HK-2 (cell line): ENCODE measurements at regions not wholly inside any gene's neighbourhood (a gene's known extent, or its start where the extent isn't known, plus 50 kb on each side); places are given as distances from the start of the nearest gene placed in this dataset.
"Not testable (repeated sequence)": the region's sequence is repeated elsewhere in the genome, so short reads cannot be mapped to it uniquely, and the experiment has no call there.

Experiments
- DNase-seq: peaks from one replicate; pipeline ENCODE4 v3.0.0-alpha.2; 2018; ENCODE audit not compliant: unreplicated experiment

- DNase-seq: no peak
These were observed 231.9 kb upstream of the ISX start for GRCh38 chr22:34834059-34834458.

GRCh38 chr22:34834541-34834940, 231.4 kb upstream of the ISX start:
- DNase-seq: not testable (repeated sequence)

GRCh38 chr22:34841331-34841771, 224.6 kb upstream of the ISX start:
- DNase-seq: no peak

- no peak for DNase-seq
These were observed 224.0 kb upstream of the ISX start for GRCh38 chr22:34841911-34842310.

GRCh38 chr22:34842630-34843029, 223.3 kb upstream of the ISX start:
- no peak for DNase-seq

GRCh38 chr22:34843743-34844142, 222.2 kb upstream of the ISX start:
- not testable (repeated sequence) for DNase-seq

GRCh38 chr22:34845391-34845790, 220.6 kb upstream of the ISX start:
- no peak for DNase-seq

GRCh38 chr22:34847072-34847471, 218.9 kb upstream of the ISX start:
- DNase-seq: no peak

- DNase-seq: no peak
These were observed 216.0 kb upstream of the ISX start for GRCh38 chr22:34849965-34850364.

- DNase-seq: no peak
These were observed 213.9 kb upstream of the ISX start for GRCh38 chr22:34851918-34852662.

- no peak for DNase-seq
These were observed 210.5 kb upstream of the ISX start for GRCh38 chr22:34855471-34855870.

- DNase-seq: no peak
These were observed 207.9 kb upstream of the ISX start for GRCh38 chr22:34858066-34858465.

- no peak for DNase-seq
These were observed 204.2 kb upstream of the ISX start for GRCh38 chr22:34861787-34862186.

- no peak for DNase-seq
These were observed 199.9 kb upstream of the ISX start for GRCh38 chr22:34866081-34866480.

GRCh38 chr22:34866495-34867131, 199.3 kb upstream of the ISX start:
- DNase-seq: no peak

GRCh38 chr22:34877506-34877905, 188.5 kb upstream of the ISX start:
- DNase-seq: no peak

- no peak for DNase-seq
These were observed 187.8 kb upstream of the ISX start for GRCh38 chr22:34878171-34878570.

- DNase-seq: no peak
These were observed 187.0 kb upstream of the ISX start for GRCh38 chr22:34879001-34879400.

- DNase-seq: no peak
These were observed 185.3 kb upstream of the ISX start for GRCh38 chr22:34880662-34881061.

- no peak for DNase-seq
These were observed 184.5 kb upstream of the ISX start for GRCh38 chr22:34881453-34881852.

- DNase-seq: no peak
These were observed 180.1 kb upstream of the ISX start for GRCh38 chr22:34885852-34886251.

GRCh38 chr22:34886391-34886790, 179.6 kb upstream of the ISX start:
- no peak for DNase-seq

- no peak for DNase-seq
These were observed 179.1 kb upstream of the ISX start for GRCh38 chr22:34886812-34887211.

GRCh38 chr22:34897126-34897525, 168.8 kb upstream of the ISX start:
- no peak for DNase-seq
